Aorta (tissue), 5 donors: ENCODE measurements at regions not wholly inside any gene's neighbourhood (a gene's known extent, or its start where the extent isn't known, plus 50 kb on each side); places are given as distances from the start of the nearest gene placed in this dataset.
A peak's percentile ranks its signal among the peaks of the same experiment; 100 is the strongest.
"Not testable (repeated sequence)": the region's sequence is repeated elsewhere in the genome, so short reads cannot be mapped to it uniquely, and the experiment has no call there.

Experiments
- ATAC-seq: fragments of 200-7000 bp; cut with Tn5 transposase; one replicate; pipeline ENCODE4 v1.9.1; 2022; ENCODE audit warnings: moderate library complexity; ENCODE audit not compliant: low FRiP score
- DNase-seq, 2 donors: peaks; one replicate each; pipeline ENCODE4 v3.0.0-alpha.2; 2020
- H3K27ac ChIP-seq, 2 donors: one replicate each; pipeline ENCODE4 v1.5.1; 2013; ENCODE audit warnings: low read length in 2 of 2, mild to moderate bottlenecking in 2 of 2, moderate library complexity in 2 of 2, control low read depth in 1 of 2, inconsistent platforms in 1 of 2, low read depth in 1 of 2
- H3K27me3 ChIP-seq, 2 donors: one replicate each; pipeline ENCODE4 v1.6.1; 2013; ENCODE audit warnings: control low read depth in 1 of 2, low read length in 1 of 2, mild to moderate bottlenecking in 1 of 2, moderate library complexity in 1 of 2; ENCODE audit not compliant: insufficient read depth in 2 of 2, control insufficient read depth in 1 of 2
- H3K36me3 ChIP-seq, 2 donors: one replicate each; pipeline ENCODE4 v1.6.1; 2013; ENCODE audit warnings: control low read depth in 1 of 2, low read length in 1 of 2, mild to moderate bottlenecking in 1 of 2; ENCODE audit not compliant: insufficient read depth in 2 of 2, control insufficient read depth in 1 of 2
- H3K4me1 ChIP-seq, 2 donors: one replicate each; pipeline ENCODE4 v1.6.1; 2013; ENCODE audit warnings: low read length in 2 of 2, control low read depth in 1 of 2, mild to moderate bottlenecking in 1 of 2, moderate library complexity in 1 of 2; ENCODE audit not compliant: insufficient read depth in 2 of 2, control insufficient read depth in 1 of 2
- H3K4me3 ChIP-seq, 2 donors: one replicate each; pipeline ENCODE4 v1.5.1; 2013; ENCODE audit warnings: low read length in 2 of 2, control low read depth in 1 of 2, mild to moderate bottlenecking in 1 of 2
- H3K9me3 ChIP-seq: one replicate; pipeline ENCODE4 v1.6.1; 2013; ENCODE audit warnings: mild to moderate bottlenecking, low read length; ENCODE audit not compliant: control insufficient read depth
- WGBS, 2 donors: extraction: QIAGEN DNeasy Blood & Tissue Kit; methylation state at CpG; one replicate each; pipeline ENCODE4 v1.1.7; 2013; 5-methylcytosine and 5-hydroxymethylcytosine counted together
- intact Hi-C, 2 donors: fragments of 100-400 bp; cut with DNase I; formaldehyde crosslinking; loops; one replicate each; pipeline versions ENCODE4 v1.14.2 to v1.15.0; 2022
- donor health status: healthy with polysubstance abuse.
- donor health status: Bipolar disorder and iron deficiency.
- donor health status: DM: no; HTN: no; CAD: no.
- donor health status: DM: no; HTN: no; CAD: no.
- donor health status: DM: yes; HTN: yes; CAD: no.

GRCh38 chr4:162847945-162848549 is 318.6 kb downstream of the NAF1 start:
- peak; percentile 46 for ATAC-seq
- Histone ChIP-seq H3K4me3 (no peak overlapping the region), H3K9me3 (no peaks in the 10 kb centered on the region), H3K4me1 (no peaks in the 10 kb centered on the region), H3K27ac (no peak overlapping the region), H3K36me3 (no peaks in the 10 kb centered on the region), H3K27me3 (no peaks in the 10 kb centered on the region)
- WGBS, 2 donors, result 87% methylated on average over 1 of the region's 1 CpG
- intact Hi-C loops, result no loop called here
- no peak for DNase-seq

- Histone ChIP-seq H3K36me3 (no peaks in the 10 kb centered on the region), H3K4me3 (no peak overlapping the region), H3K27ac (no peak overlapping the region), H3K9me3 (no peaks in the 10 kb centered on the region), H3K4me1 (no peaks in the 10 kb centered on the region), H3K27me3 (no peaks in the 10 kb centered on the region)
- intact Hi-C loops, result no loop called here
- WGBS, 2 donors, result 3 to 8% methylated on average over 1 of the region's 1 CpG
- no peak for ATAC-seq
- DNase-seq, result no peak
Measured at GRCh38 chr4:162841753-162842152, 324.9 kb downstream of the NAF1 start.

GRCh38 chr4:162839814-162840213 is 326.9 kb downstream of the NAF1 start:
- Histone ChIP-seq H3K9me3 (no peaks in the 10 kb centered on the region), H3K27me3 (no peaks in the 10 kb centered on the region), H3K4me1 (peaks cover 0 to 2% of the 10 kb centered on the region in 2 donors), H3K27ac (no peak overlapping the region), H3K4me3 (no peak overlapping the region), H3K36me3 (no peaks in the 10 kb centered on the region)
- intact Hi-C loops, result no loop called here
- ATAC-seq (no peak), DNase-seq (no peak)
- 93 to 94% methylated on average over 4 of the region's 4 CpGs for WGBS, 2 donors

- ATAC-seq, result no peak
Measured at GRCh38 chr4:162838671-162839070, 328.0 kb downstream of the NAF1 start.

GRCh38 chr4:162837679-162838078 is 329.0 kb downstream of the NAF1 start:
- Histone ChIP-seq H3K27ac (no peak overlapping the region), H3K36me3 (no peaks in the 10 kb centered on the region), H3K4me3 (no peak overlapping the region), H3K27me3 (no peaks in the 10 kb centered on the region), H3K4me1 (peaks cover 0 to 2% of the 10 kb centered on the region in 2 donors), H3K9me3 (no peaks in the 10 kb centered on the region)
- 86 to 91% methylated on average over 1 of the region's 1 CpG for WGBS, 2 donors
- ATAC-seq, result no peak
- intact Hi-C loops, result no loop called here
- no peak for DNase-seq

More at GRCh38 chr4:162838671-162839070, 328.0 kb downstream of the NAF1 start:
- Histone ChIP-seq H3K4me1 (peaks cover 0 to 2% of the 10 kb centered on the region in 2 donors), H3K36me3 (no peaks in the 10 kb centered on the region), H3K9me3 (no peaks in the 10 kb centered on the region), H3K27ac (no peak overlapping the region), H3K4me3 (no peak overlapping the region), H3K27me3 (no peaks in the 10 kb centered on the region)
- no peak for DNase-seq
- intact Hi-C loops, result no loop called here
- WGBS, 2 donors, result 95 to 100% methylated on average over 1 of the region's 1 CpG

GRCh38 chr4:162837241-162837640 is 329.4 kb downstream of the NAF1 start:
- no peak overlapping the region for H3K4me3 ChIP-seq
- peaks cover 0 to 2% of the 10 kb centered on the region in 2 donors for H3K4me1 ChIP-seq
- intact Hi-C loops, result no loop called here
- ATAC-seq (no peak), DNase-seq (no peak)
- no peak overlapping the region for H3K27ac ChIP-seq
- 58 to 70% methylated on average over 1 of the region's 1 CpG for WGBS, 2 donors
- H3K27me3 ChIP-seq, result no peaks in the 10 kb centered on the region
- H3K36me3 ChIP-seq, result no peaks in the 10 kb centered on the region
- H3K9me3 ChIP-seq, result no peaks in the 10 kb centered on the region

- WGBS, 2 donors, result 69 to 76% methylated on average over 2 of the region's 2 CpGs
- no peak for DNase-seq
- no peaks in the 10 kb centered on the region for H3K36me3 ChIP-seq
- intact Hi-C loops, result no loop called here
- H3K27me3 ChIP-seq, result no peaks in the 10 kb centered on the region
- no peak for ATAC-seq
- H3K27ac ChIP-seq, result no peak overlapping the region
- no peaks in the 10 kb centered on the region for H3K9me3 ChIP-seq
- H3K4me3 ChIP-seq, result no peak overlapping the region
- H3K4me1 ChIP-seq, result peaks cover 0 to 2% of the 10 kb centered on the region in 2 donors
Measured at GRCh38 chr4:162836773-162837172, 329.9 kb downstream of the NAF1 start.

- DNase-seq, H3K4me1 ChIP-seq, H3K27me3 ChIP-seq, ATAC-seq, H3K9me3 ChIP-seq, H3K36me3 ChIP-seq, H3K27ac ChIP-seq, intact Hi-C loops, H3K4me3 ChIP-seq: not testable (repeated sequence)
- 91% methylated on average over 6 of the region's 6 CpGs for WGBS, 2 donors
Measured at GRCh38 chr4:162836258-162836657, 330.4 kb downstream of the NAF1 start.

GRCh38 chr4:162830899-162831298 is 335.8 kb downstream of the NAF1 start:
- intact Hi-C loops, result no loop called here
- DNase-seq (no peak), ATAC-seq (no peak)
- no peak overlapping the region for H3K27ac ChIP-seq
- WGBS, 2 donors, result 80 to 82% methylated on average over 3 of the region's 3 CpGs
- H3K36me3 ChIP-seq, result no peaks in the 10 kb centered on the region
- no peak overlapping the region for H3K4me3 ChIP-seq
- H3K9me3 ChIP-seq, result no peaks in the 10 kb centered on the region
- H3K4me1 ChIP-seq, result peaks cover 0 to 2% of the 10 kb centered on the region in 2 donors
- no peaks in the 10 kb centered on the region for H3K27me3 ChIP-seq
